PFSK-1 (cell line): ENCODE measurements at regions not wholly inside any gene's neighbourhood (a gene's known extent, or its start where the extent isn't known, plus 50 kb on each side); places are given as distances from the start of the nearest gene placed in this dataset.

ENCODE experiments used
- POLR2AphosphoS5 ChIP-seq: IDR thresholded peaks from 2 replicates; pipeline ENCODE4 v1.6.1; 2012; ENCODE audit warnings: low read depth, mild to moderate bottlenecking, control low read depth, low read length, moderate library complexity
- TF ChIP-seq, protein P1 (sequence below), 2 experiments: IDR thresholded peaks; 2 replicates each; pipeline versions ENCODE4 v1.6.1 to v1.8.0; 2011 to 2012; ENCODE audit warnings: low read depth in 2 of 2, low read length in 2 of 2, control low read depth in 1 of 2, inconsistent platforms in 1 of 2, mild to moderate bottlenecking in 1 of 2, moderate library complexity in 1 of 2; ENCODE audit not compliant: insufficient read depth in 1 of 2

DNA sequence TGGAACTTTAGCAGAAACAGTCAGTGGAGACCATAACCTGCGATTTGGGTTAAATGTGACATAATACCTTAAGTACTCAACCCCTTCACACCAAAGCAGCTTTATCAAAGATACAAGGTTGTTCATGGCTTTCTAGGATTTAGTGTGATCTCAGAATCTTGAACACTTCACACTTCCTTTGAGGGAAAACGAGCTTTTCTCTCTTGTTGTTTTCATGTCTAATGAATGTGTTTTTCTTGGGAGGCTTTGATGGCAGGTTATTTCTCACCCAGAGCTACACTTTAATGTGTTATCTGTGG lies 437.0 kb downstream of the TMEM232 start:
- TF ChIP-seq POLR2AphosphoS5, result no peak
- TF ChIP-seq, protein P1, sequence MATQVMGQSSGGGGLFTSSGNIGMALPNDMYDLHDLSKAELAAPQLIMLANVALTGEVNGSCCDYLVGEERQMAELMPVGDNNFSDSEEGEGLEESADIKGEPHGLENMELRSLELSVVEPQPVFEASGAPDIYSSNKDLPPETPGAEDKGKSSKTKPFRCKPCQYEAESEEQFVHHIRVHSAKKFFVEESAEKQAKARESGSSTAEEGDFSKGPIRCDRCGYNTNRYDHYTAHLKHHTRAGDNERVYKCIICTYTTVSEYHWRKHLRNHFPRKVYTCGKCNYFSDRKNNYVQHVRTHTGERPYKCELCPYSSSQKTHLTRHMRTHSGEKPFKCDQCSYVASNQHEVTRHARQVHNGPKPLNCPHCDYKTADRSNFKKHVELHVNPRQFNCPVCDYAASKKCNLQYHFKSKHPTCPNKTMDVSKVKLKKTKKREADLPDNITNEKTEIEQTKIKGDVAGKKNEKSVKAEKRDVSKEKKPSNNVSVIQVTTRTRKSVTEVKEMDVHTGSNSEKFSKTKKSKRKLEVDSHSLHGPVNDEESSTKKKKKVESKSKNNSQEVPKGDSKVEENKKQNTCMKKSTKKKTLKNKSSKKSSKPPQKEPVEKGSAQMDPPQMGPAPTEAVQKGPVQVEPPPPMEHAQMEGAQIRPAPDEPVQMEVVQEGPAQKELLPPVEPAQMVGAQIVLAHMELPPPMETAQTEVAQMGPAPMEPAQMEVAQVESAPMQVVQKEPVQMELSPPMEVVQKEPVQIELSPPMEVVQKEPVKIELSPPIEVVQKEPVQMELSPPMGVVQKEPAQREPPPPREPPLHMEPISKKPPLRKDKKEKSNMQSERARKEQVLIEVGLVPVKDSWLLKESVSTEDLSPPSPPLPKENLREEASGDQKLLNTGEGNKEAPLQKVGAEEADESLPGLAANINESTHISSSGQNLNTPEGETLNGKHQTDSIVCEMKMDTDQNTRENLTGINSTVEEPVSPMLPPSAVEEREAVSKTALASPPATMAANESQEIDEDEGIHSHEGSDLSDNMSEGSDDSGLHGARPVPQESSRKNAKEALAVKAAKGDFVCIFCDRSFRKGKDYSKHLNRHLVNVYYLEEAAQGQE (IDR thresholded peaks at IDR 0.05; ENCODE audit: insufficient read depth in 1 of 2, low read depth in 2 of 2, low read length in 2 of 2), result no peak
